NCI-H187 (cell line): ENCODE measurements at regions not wholly inside any gene's neighbourhood (a gene's known extent, or its start where the extent isn't known, plus 50 kb on each side); places are given as distances from the start of the nearest gene placed in this dataset.

Experiments
- DNase-seq, 2 experiments: peaks; one replicate each; lab custom pipeline; 2025; lab: John Stamatoyannopoulos, UW

- DNase-seq = no peak
These were observed 517.2 kb downstream of the MN1 start for GRCh38 chr22:27284324-27284723.

GRCh38 chr22:27286711-27287110 lies 514.8 kb downstream of the MN1 start:
- no peak for DNase-seq

- no peak for DNase-seq
These were observed 508.8 kb downstream of the MN1 start for GRCh38 chr22:27292542-27293299.

DNA sequence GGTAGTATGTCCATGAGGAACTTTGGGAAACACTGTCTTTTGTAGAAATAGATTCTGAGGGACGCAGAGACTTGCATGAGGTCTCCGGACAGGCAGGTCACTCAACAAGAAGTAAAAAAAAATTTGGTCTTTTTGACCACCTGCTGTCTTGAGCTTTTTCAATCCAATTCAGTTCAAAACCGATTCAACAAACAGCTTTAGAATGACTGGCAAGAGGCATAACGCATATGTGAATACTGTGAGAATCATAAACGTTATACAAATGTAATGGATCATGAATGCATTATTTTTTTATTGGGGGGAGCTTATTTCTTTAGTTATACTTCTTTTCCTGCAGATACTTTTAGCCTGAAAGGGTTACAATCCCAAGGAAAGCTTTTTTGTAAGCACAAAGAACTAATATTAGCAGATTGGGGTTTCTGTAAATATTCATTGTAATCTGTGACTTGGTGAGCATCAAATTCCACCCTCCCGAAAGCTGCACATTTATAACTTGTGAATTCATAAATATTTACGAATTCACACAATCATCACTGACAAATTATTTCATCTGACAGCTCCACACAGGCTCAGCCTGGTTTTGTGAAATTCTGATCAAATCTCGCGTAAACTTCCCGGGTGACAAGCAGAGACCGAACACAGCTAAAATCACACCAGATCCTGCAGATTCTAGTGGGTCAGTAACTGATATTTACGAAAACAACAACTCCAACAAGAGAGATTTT lies 507.7 kb downstream of the MN1 start:
- DNase-seq = no peak

DNA sequence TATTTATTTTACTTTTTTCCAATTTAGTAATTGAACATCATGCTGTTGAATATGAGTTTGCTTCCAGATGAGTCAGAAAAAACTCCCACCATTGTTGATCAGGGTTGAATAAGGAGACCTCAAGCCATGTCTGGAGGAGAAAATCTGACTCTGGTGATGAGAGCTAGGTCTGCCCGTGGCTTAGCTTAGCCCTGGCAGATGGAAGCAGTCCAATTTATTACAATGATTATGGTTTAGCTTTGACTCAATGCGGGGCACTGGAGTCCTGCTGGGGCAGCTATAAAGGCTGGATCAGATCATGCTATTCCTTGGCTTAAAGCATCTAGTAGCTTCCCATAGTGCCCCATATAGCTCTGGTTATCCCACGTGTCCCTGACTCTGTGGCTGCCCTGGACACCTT lies 506.5 kb downstream of the MN1 start:
- DNase-seq = no peak

DNA sequence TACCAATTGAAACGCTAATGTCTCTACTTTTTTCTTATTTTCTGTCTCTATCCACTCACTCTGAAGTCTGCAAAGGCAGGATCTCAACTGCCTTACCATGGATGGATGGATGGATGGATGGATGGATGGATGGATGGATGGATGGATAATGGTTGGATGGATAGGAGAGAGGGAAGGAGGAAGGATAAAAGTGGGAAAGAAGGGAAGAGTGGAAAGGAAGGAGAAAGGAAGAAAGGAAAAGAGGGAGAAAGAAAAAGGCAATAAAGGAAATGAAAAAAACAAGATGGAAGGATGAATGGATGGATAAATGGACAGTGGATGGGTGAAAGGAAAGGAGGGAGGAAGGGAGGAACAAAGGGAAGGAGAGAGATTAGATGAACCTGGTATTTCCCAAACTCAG lies 506.0 kb downstream of the MN1 start:
- no peak for DNase-seq

GRCh38 chr22:27296091-27296675 lies 505.4 kb downstream of the MN1 start:
- no peak for DNase-seq

DNA sequence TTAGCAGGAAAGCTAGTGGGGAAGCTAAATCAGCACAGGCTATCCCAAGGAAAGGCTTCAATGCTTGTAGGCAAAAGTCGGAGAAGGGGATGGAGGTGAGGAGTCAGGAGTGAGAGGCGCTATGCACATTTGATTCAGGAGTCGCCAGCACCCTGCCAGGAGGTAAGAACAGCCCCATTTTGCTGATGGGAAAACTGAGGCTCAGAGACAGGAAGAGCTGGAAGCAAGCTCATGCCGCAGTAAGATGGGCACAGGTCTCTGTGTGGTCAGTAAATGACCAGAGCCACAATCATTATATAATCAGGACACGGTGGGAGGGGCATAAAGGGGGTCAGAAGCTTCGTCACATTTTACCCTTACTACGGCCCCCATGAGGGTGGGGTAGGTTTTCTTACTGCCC lies 504.4 kb downstream of the MN1 start:
- no peak for DNase-seq

- DNase-seq = no peak
These were observed 503.2 kb downstream of the MN1 start for GRCh38 chr22:27298332-27298731.

- DNase-seq = no peak
These were observed 502.8 kb downstream of the MN1 start for GRCh38 chr22:27298742-27299141.

- no peak for DNase-seq
These were observed 502.1 kb downstream of the MN1 start for GRCh38 chr22:27299181-27300085.

GRCh38 chr22:27300536-27301285 lies 500.8 kb downstream of the MN1 start:
- DNase-seq = no peak

DNA sequence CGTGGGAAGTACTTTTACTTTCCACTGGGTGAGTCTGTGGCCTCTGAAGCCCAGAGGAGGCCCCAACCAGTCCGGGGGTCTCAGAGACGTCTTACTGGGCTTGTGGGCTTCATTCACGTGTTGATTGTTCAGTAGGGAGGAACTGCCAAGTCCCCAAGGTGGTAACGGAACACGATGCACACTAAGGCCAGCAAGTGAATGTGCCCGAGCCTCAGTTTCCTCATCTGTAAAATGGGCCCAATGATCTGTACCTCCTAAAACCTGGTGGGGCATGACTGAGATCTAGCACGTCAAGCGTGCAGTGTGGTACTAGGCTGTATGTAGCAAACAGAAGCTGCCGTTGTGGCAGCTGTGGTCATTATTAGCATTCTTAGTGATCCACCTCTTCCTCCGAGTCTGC lies 499.1 kb downstream of the MN1 start:
- DNase-seq = no peak

DNA sequence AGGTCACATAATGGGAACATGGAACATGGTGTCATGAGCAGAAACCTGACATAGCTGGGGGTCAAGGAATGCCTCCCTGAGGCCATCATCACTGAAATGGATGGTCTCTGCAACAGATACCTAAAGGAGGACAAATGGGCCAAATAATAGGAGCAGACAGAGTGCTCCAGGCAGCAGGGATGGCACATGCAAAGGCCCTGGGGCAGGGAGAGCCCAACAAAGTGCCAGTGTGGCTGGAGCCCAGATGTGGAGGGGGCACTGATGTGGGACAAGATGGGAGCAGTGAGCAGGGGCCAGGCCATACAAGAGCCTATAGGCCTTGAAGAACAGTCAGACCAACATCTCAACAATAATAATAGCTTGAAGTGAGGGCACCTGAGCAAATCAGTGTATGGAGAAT lies 497.8 kb downstream of the MN1 start:
- no peak for DNase-seq

DNA sequence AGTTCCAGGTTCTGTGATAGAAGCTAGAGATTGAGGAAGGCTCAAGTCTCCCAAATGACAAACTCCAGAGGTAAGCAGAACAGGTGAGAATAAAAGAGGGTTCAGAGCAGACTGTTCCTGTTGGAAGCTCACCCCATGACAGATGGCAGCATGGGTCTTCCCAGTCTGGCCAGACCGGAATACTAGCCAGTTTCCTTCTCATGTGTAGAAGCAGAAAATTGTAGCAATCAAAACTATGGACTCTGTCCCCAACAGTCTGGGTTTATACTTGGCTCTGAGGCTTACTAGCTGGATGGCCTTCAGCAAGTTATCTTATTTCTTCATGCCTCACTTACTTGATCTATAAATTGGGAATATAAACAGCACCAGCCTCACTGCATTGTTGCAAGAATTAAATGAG lies 494.8 kb downstream of the MN1 start:
- DNase-seq = no peak

DNA sequence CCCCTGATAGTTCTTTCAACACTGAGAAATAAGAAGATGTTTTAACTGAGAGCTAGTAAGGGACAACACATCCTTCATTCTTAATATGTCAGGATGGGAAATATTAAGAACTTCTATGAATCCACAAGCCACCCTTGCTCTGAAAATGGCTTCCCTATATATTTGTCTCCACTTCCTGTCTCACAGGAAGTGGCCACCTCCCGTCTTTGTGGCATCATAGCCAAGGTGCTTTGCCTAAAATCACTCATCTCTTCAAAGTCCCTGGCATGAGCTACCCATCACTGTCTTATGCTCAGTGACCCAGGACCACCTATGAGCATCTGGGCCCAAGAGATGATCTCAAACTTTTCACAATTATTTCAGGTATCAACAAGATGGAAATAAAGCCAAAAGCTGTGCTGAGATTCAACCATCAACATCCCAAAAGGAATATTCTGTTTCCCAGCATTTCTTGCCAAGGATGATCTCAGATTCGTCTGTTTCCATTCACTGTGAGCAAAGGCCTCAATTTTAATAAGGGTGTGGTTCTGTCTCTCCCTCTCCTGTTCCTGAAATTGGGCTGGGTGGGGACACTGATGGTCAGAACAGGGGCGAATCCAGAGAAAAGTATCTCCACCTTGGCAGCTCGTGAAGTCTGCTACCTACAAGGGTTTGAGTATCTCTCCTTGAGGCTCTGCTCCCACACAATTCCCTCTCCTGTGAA lies 493.9 kb downstream of the MN1 start:
- DNase-seq = no peak

- no peak for DNase-seq
These were observed 493.0 kb downstream of the MN1 start for GRCh38 chr22:27308513-27308912.

GRCh38 chr22:27309697-27310096 lies 491.9 kb downstream of the MN1 start:
- no peak for DNase-seq

DNA sequence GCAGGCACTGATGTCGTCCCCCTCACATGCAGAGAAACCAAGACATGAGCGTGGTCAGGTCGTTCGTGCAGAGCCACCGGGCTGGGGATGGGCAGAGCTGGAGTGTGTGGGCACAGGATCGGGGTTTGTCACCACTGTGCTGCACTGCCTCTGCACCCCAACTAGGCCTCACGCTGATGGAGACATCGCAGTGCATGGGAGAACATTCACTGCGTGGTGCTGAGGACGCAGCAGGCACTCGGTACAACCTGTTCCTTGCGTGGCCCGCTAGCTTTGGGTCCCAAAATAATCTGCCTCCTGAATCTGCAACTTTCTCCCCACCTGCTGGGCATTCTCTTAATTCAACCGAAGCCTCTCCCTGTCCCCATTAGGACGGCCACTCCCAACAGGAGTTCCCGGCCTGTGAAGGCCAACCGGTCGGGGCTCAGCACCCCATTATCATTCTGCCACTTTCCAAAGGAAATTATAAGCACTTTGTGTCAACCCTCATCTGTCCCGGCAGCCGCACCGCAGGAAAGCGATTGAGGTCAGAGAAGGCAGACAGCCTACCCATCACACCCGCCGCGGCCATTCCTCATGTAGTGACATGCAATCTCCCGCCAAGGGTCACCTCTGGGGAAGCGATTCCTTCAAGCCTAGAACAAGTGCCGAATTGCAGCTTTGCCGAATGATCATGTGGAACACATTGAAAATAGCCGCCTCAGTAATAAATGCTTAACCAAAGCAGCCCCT lies 490.4 kb downstream of the MN1 start:
- no peak for DNase-seq
